Skeletal muscle satellite cell (primary cell): ENCODE measurements at regions not wholly inside any gene's neighbourhood (a gene's known extent, or its start where the extent isn't known, plus 50 kb on each side); places are given as distances from the start of the nearest gene placed in this dataset.

ENCODE experiments used
- H3K27me3 ChIP-seq: 2 replicates; pipeline ENCODE4 v1.7.0; 2013; ENCODE audit warnings: low read length; ENCODE audit not compliant: control insufficient read depth, insufficient read depth
- H3K36me3 ChIP-seq: 2 replicates; pipeline ENCODE4 v1.7.0; 2013; ENCODE audit warnings: mild to moderate bottlenecking, control low read depth, low read length; ENCODE audit not compliant: insufficient read depth
- H3K4me1 ChIP-seq: 2 replicates; pipeline ENCODE4 v1.7.0; 2013; ENCODE audit warnings: low read length; ENCODE audit not compliant: control insufficient read depth, insufficient read depth
- H3K4me2 ChIP-seq: 2 replicates; pipeline ENCODE4 v1.7.0; 2013; ENCODE audit warnings: mild to moderate bottlenecking, low read length
- H3K4me3 ChIP-seq: 2 replicates; pipeline ENCODE4 v1.7.0; 2013; ENCODE audit warnings: low read length
- H3K9ac ChIP-seq: 2 replicates; pipeline ENCODE4 v1.7.0; 2013; ENCODE audit warnings: mild to moderate bottlenecking, low read depth, low read length, moderate library complexity
- H3K9me3 ChIP-seq: replicated peaks from 2 replicates; pipeline ENCODE4 v1.7.0; 2013; ENCODE audit warnings: mild to moderate bottlenecking, control low read depth, low read length

DNA sequence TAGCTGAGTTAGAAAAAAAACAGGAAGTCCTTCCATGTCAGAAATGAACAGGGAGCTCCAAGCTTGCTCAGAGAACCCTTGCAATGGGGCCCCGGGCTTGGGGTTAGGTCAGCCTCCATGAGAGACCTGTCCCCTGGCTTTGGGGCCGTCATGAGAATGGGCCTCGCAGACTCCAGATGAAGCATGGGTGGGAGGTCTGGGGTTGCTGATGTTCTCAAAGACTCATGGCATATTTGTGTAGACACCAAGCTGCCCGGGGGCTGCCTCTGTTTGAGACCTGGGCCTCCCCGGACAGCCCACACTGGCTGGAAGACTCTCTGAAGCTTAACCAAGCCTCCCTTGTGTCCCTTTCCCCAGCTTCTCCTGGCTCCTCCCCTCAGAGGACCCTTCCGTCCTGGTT is 186.3 kb downstream of the IRX2 start:
- H3K4me2 ChIP-seq = no peak overlapping the region
- H3K4me1 ChIP-seq = no peaks in the 10 kb centered on the region
- H3K36me3 ChIP-seq = no peaks in the 10 kb centered on the region
- peaks cover 17% of the 10 kb centered on the region for H3K9me3 ChIP-seq
- H3K4me3 ChIP-seq = no peak overlapping the region
- no peaks in the 10 kb centered on the region for H3K27me3 ChIP-seq
- H3K9ac ChIP-seq = no peak overlapping the region

DNA sequence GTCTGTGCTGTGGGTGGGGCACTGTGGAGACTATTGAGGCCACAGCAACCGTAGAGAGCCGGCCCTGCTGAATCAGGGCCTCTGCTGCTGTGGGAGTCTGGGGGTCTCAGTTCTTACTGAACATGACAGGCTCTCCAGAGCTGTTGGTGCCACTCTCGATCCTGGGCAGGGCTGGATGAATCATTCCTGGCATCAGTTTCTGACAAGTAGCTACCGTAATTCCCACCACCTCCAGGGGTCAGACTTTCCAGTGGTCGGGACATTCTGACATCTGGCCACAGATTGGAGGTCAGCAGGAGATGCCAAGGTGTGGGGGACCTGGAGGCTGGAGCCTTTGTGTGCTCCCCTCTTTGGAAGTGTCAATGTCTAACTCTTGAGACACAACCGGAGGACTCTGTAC is 188.4 kb downstream of the IRX2 start:
- H3K9me3 ChIP-seq = peaks cover 8% of the 10 kb centered on the region
- H3K4me3 ChIP-seq = no peak overlapping the region
- no peaks in the 10 kb centered on the region for H3K36me3 ChIP-seq

DNA sequence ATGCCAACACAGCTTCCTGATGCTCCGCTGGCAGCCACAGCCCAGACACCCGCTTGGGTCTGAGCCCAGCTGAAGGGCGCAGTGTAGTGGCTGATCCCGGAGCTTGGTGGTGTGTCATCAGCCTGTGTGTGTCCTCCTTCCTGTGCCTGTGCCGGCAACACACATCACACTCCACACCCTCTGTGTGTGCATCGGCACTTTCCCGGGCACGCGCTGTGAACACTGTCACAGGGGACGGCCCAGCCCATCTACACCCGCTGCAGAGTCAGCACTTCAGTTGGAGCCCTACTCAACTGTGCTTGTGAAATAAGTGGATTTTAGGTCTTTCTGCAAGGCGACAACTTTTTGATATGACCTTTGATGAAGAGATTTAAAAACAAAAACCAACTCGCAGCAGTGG is 189.4 kb downstream of the IRX2 start:
- H3K9ac ChIP-seq = no peak overlapping the region
- H3K36me3 ChIP-seq = no peaks in the 10 kb centered on the region
- H3K27me3 ChIP-seq = no peaks in the 10 kb centered on the region
- H3K9me3 ChIP-seq = peaks cover 13% of the 10 kb centered on the region
- H3K4me1 ChIP-seq = no peaks in the 10 kb centered on the region
- no peak overlapping the region for H3K4me3 ChIP-seq
- H3K4me2 ChIP-seq = no peak overlapping the region

More for the DNA sequence above, 188.4 kb downstream of the IRX2 start:
- H3K4me1 ChIP-seq = no peaks in the 10 kb centered on the region
- H3K9ac ChIP-seq = no peak overlapping the region
- H3K27me3 ChIP-seq = no peaks in the 10 kb centered on the region
- H3K4me2 ChIP-seq = no peak overlapping the region

DNA sequence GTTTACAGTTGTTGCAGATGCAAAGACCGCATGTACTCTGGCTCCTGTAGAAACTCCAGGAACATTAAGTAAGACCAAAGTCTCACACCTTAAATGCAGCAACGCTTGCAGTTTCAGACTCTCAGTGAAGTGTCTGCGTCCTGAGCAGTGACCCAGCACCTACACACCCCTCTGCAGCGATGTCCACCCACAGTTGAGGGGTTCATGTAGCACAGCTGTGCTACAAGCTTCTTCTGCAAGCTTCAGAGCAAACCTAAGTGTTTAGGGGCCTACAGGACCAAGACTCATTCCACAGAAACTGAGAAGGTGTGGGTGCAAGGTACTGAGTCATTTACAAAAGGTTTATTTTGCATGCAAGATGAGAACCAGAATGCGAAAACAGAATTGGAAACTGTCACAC is 191.0 kb downstream of the IRX2 start:
- Histone ChIP-seq H3K4me1 (no peaks in the 10 kb centered on the region), H3K36me3 (no peaks in the 10 kb centered on the region), H3K4me2 (no peak overlapping the region), H3K9me3 (peaks cover 22% of the 10 kb centered on the region), H3K4me3 (no peak overlapping the region), H3K9ac (no peak overlapping the region), H3K27me3 (no peaks in the 10 kb centered on the region)

DNA sequence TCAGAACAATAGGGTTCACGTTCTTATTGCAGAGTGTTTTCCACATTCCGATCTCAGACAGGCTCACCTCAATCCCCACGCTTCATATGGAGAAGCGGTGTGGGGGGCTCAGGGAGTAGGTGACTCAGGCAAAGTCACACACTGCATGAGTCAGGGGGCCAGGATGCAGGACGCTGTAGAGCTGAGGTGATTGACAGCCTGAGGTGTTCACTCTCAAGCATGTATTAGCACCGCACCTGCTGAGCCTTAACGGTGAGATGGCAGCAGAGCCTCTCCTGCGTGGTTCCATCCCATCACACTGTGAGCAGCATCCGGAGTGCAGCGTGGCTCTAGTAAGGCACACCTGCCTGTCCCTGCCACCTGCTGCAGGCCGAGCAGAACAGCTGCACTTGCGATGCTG is 194.0 kb downstream of the IRX2 start:
- Histone ChIP-seq H3K4me3 (no peak overlapping the region), H3K27me3 (no peaks in the 10 kb centered on the region), H3K9ac (no peak overlapping the region), H3K4me2 (no peak overlapping the region), H3K9me3 (peaks cover 26% of the 10 kb centered on the region), H3K36me3 (no peaks in the 10 kb centered on the region), H3K4me1 (no peaks in the 10 kb centered on the region)

DNA sequence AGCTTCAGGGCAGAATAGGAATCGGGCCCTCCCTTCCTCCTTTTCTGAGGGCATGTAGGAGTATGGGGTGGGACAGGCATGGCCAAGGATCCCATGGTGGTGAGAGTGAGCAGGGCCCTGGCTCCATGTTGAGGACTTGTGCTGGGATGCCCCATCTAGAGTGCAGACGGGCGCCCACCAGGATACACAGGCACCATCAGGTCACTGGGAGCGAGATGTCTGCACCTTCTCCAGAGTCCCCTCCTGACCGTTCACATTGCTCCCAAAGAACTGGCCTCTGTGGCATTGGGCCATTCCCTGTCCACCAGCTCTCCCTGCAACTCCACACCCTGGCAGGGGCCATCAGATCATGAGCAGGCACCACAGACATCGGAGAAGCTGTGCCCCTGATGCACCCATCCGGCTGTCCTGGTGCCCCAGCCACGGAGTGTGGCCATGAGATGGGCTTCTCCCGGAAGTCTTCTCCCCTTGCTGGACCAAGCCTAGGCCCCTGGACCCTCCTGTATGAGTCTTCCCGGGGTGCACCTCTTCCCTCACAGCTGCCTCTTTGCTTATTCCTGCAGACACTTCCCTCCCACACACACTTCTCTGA is 195.0 kb downstream of the IRX2 start:
- Histone ChIP-seq H3K9ac (no peak overlapping the region), H3K4me1 (no peaks in the 10 kb centered on the region)

DNA sequence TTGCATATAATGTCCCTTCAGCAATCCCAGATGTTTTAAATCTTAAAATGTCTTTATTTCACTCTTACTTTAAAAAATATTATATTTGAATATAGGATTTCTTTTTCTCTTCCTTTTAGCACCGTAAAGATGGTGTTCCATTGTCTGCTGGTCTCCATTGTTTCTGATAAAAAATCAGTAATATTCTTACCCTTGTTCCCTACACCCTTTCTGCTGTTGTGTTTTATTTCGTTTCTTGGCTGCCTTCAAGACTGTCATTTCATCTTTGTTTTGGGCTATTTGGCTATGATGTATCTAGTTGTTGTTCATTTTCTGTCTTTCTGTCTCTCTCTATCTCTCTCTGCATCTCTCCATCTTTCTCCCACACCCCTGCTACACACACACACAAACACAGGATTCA is 197.9 kb downstream of the IRX2 start:
- Histone ChIP-seq H3K4me2 (no peak overlapping the region), H3K9ac (no peak overlapping the region), H3K27me3 (no peaks in the 10 kb centered on the region), H3K4me3 (no peak overlapping the region), H3K36me3 (no peaks in the 10 kb centered on the region), H3K4me1 (no peaks in the 10 kb centered on the region), H3K9me3 (peaks cover 23% of the 10 kb centered on the region)

More for the DNA sequence above, 195.0 kb downstream of the IRX2 start:
- no peaks in the 10 kb centered on the region for H3K27me3 ChIP-seq
- H3K4me2 ChIP-seq = no peak overlapping the region
- H3K36me3 ChIP-seq = no peaks in the 10 kb centered on the region
- H3K9me3 ChIP-seq = peaks cover 24% of the 10 kb centered on the region
- no peak overlapping the region for H3K4me3 ChIP-seq

DNA sequence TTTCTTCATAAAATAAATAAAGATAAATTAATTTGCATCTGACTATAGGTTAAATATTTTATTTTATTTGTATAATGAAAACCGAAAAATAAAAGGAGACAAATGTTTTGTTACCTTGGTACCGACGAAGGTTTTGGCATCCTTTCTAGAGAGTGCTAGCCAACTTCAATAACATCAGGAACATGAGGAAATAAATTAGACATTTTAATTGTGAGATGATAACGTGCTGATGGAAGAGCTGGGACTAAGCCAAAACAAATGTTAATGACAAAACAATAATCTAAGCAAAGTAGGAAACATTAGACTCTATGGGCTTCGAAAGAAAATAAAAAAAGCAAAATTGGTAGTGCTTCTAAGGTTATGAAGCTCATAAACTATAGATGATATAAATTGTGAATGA is 201.0 kb downstream of the IRX2 start:
- Histone ChIP-seq H3K4me2 (no peak overlapping the region), H3K4me1 (no peaks in the 10 kb centered on the region), H3K9me3 (peaks cover 12% of the 10 kb centered on the region), H3K36me3 (no peaks in the 10 kb centered on the region), H3K27me3 (no peaks in the 10 kb centered on the region), H3K4me3 (no peak overlapping the region), H3K9ac (no peak overlapping the region)

DNA sequence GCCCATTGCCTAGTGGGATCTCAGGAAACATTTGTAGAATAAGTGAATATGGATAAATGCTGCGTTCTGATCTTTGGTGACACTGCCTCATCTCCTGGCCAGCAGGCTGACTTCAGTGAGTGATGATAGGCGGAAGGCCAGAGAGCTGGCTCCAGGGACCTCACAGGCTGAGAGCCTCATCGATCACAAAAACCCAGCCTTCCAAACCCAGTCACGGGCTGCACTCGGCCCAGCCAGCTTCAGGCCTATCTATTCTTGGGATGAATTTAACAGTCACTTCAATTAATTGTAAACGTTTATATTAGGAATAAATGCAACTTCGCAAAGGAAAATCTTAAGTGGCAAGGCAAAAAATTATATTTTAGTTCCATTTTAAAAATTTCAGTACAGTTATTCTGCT is 201.6 kb downstream of the IRX2 start:
- no peak overlapping the region for H3K4me2 ChIP-seq
- no peaks in the 10 kb centered on the region for H3K36me3 ChIP-seq
- no peaks in the 10 kb centered on the region for H3K27me3 ChIP-seq
- H3K9ac ChIP-seq = no peak overlapping the region
- H3K4me3 ChIP-seq = no peak overlapping the region
- H3K4me1 ChIP-seq = no peaks in the 10 kb centered on the region
- H3K9me3 ChIP-seq = peaks cover 12% of the 10 kb centered on the region

DNA sequence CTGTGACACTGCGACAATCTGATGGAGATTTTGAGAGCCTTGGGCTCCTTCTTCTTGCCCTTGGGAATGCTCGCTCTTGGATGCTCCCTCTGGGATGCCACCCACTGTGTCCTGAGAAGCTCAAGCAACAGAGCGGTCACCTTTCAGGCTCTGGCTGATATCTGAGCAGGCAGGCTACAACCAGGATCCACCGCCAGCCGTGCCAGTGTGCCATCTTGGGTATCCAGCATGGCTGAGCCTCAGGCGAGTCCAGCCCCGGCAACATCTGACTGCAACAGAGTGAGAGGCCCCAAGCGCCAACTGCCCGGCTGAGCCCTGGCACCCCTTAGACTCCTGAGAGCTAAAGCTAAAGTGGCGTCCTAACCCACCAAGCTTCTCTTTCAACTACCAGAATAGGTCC is 202.1 kb downstream of the IRX2 start:
- Histone ChIP-seq H3K4me3 (no peak overlapping the region), H3K27me3 (no peaks in the 10 kb centered on the region), H3K4me1 (no peaks in the 10 kb centered on the region), H3K4me2 (no peak overlapping the region), H3K9me3 (peaks cover 12% of the 10 kb centered on the region), H3K36me3 (no peaks in the 10 kb centered on the region), H3K9ac (no peak overlapping the region)

DNA sequence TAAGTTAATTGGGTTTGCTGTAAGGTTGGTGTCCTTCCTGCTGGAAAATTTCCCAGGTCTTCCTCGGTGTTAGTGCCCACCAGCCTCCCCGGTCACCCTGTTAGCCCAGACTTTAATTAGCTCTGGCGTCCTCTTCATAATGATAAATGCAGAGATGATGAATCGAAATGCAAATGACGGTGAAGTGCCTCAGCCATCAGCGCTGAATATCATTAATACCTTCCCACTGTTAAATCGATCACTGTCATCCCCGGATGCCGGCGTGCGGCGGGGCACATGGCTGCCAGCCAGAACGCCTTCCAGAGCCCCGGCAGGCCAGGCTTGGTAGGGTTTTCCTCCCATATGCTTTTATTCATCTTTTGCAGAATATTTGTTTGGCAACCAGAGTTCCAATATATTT is 204.5 kb downstream of the IRX2 start:
- Histone ChIP-seq H3K4me3 (no peak overlapping the region), H3K36me3 (no peaks in the 10 kb centered on the region), H3K9me3 (peaks cover 7% of the 10 kb centered on the region), H3K4me1 (no peaks in the 10 kb centered on the region), H3K9ac (no peak overlapping the region), H3K27me3 (no peaks in the 10 kb centered on the region), H3K4me2 (no peak overlapping the region)

DNA sequence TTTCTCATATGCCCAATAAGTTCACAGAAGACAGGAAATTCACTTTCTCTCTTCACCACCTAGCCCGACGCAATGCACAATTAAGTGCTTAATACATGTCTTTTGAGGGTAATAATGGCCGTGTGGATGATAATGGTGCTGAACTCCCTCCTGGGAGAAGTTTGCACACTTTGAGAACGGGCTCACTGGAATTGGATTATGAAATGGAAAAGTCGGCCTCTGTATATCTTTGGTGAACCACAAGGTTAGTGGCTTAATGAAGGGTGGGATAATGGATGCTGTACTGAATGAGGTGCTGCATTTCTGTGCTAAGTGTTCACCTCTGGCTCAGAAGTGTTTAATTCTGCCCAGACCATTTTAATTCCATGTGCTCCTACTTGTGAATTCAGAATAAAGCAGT is 207.5 kb downstream of the IRX2 start:
- Histone ChIP-seq H3K27me3 (no peaks in the 10 kb centered on the region), H3K4me3 (no peak overlapping the region), H3K36me3 (no peaks in the 10 kb centered on the region), H3K9ac (no peak overlapping the region), H3K9me3 (peaks cover 6% of the 10 kb centered on the region), H3K4me1 (no peaks in the 10 kb centered on the region), H3K4me2 (no peak overlapping the region)
